GM23338 (cell line): ENCODE measurements at regions not wholly inside any gene's neighbourhood (a gene's known extent, or its start where the extent isn't known, plus 50 kb on each side); places are given as distances from the start of the nearest gene placed in this dataset.

ENCODE experiments used
- ATAC-seq: fragments of 200-7000 bp; cut with Tn5 transposase; 3 replicates; pipeline ENCODE4 v1.9.1; 2020
- DNase-seq: peaks from one replicate; pipeline ENCODE4 v3.0.0-alpha.2; 2015; ENCODE audit warnings: low spot score
- H2AFZ ChIP-seq: fragments of 200-600 bp; sonication (generic); 2 replicates; pipeline ENCODE4 v1.8.0; 2016; ENCODE audit warnings: antibody characterized with exemption, mild to moderate bottlenecking, moderate library complexity
- H3F3A ChIP-seq: fragments of 200-600 bp; sonication (generic); replicated peaks from 2 replicates; pipeline ENCODE4 v1.8.0; 2017; ENCODE audit warnings: antibody characterized with exemption, mixed run types, low read depth
- H3K27ac ChIP-seq: fragments of 200-600 bp; sonication (generic); 2 replicates; pipeline ENCODE4 v1.6.1; 2016; ENCODE audit warnings: low read depth
- H3K27me3 ChIP-seq: fragments of 200-600 bp; sonication (generic); 2 replicates; pipeline ENCODE4 v1.8.0; 2016; ENCODE audit warnings: mild to moderate bottlenecking, mixed run types, moderate library complexity; ENCODE audit not compliant: insufficient read depth
- H3K36me3 ChIP-seq: fragments of 200-600 bp; sonication (generic); 2 replicates; pipeline ENCODE4 v1.8.0; 2016; ENCODE audit warnings: mild to moderate bottlenecking; ENCODE audit not compliant: insufficient read depth
- H3K4me1 ChIP-seq: fragments of 200-600 bp; sonication (generic); 2 replicates; pipeline ENCODE4 v1.8.0; 2016; ENCODE audit warnings: mild to moderate bottlenecking, moderate library complexity; ENCODE audit not compliant: insufficient read depth
- H3K4me2 ChIP-seq: fragments of 200-600 bp; sonication (generic); 2 replicates; pipeline ENCODE4 v1.7.1; 2017; ENCODE audit warnings: mixed run types
- H3K4me3 ChIP-seq: fragments of 200-600 bp; sonication (generic); 2 replicates; pipeline ENCODE4 v1.6.1; 2016; ENCODE audit warnings: mixed run types
- H3K79me2 ChIP-seq: fragments of 200-600 bp; sonication (generic); replicated peaks from 2 replicates; pipeline ENCODE4 v1.8.0; 2017; ENCODE audit warnings: mild to moderate bottlenecking; ENCODE audit not compliant: insufficient read depth
- H3K9me2 ChIP-seq: fragments of 200-600 bp; sonication (generic); 2 replicates; pipeline ENCODE4 v1.8.0; 2017; ENCODE audit not compliant: insufficient read depth
- H4K20me1 ChIP-seq: fragments of 200-600 bp; sonication (generic); replicated peaks from 2 replicates; pipeline ENCODE4 v1.8.0; 2017; ENCODE audit warnings: mild to moderate bottlenecking; ENCODE audit not compliant: insufficient read depth
- H3K27ac Mint-ChIP-seq: 2 replicates; pipeline ENCODE4 v1.8.0; 2020; ENCODE audit warnings: inconsistent platforms, mild to moderate bottlenecking, moderate library complexity, mixed read lengths
- H3K27me3 Mint-ChIP-seq: 3 replicates; pipeline ENCODE4 v1.8.0; 2022; ENCODE audit warnings: low read depth, mild to moderate bottlenecking, moderate library complexity, mixed read lengths, inconsistent platforms; ENCODE audit not compliant: insufficient read depth, poor library complexity
- H3K36me3 Mint-ChIP-seq: 3 replicates; pipeline ENCODE4 v1.8.0; 2021; ENCODE audit warnings: low read depth, mild to moderate bottlenecking, inconsistent platforms, moderate library complexity, mixed read lengths
- H3K4me1 Mint-ChIP-seq: 3 replicates; pipeline ENCODE4 v1.8.0; 2020; ENCODE audit warnings: mild to moderate bottlenecking, inconsistent platforms, mixed read lengths
- H3K4me3 Mint-ChIP-seq: 3 replicates; pipeline ENCODE4 v1.8.0; 2021; ENCODE audit warnings: moderate library complexity, mild to moderate bottlenecking, inconsistent platforms, mixed read lengths
- H3K9me3 Mint-ChIP-seq: 3 replicates; pipeline ENCODE4 v1.8.0; 2020; ENCODE audit warnings: moderate library complexity, mild to moderate bottlenecking, inconsistent platforms, mixed read lengths
- CREB1 ChIP-seq: fragments of 250-450 bp; sonication (Bioruptor Pico); IDR thresholded peaks from 2 replicates; pipeline ENCODE4 v1.5.0; 2020; ENCODE audit warnings: low read depth, mild to moderate bottlenecking, moderate library complexity
- EZH2 ChIP-seq: fragments of 200-600 bp; sonication (generic); IDR thresholded peaks from one replicate; pipeline ENCODE4 v1.8.0; 2017; ENCODE audit warnings: antibody characterized with exemption, mild to moderate bottlenecking, low read depth; ENCODE audit not compliant: unreplicated experiment
- EZH2phosphoT487 ChIP-seq: fragments of 200-600 bp; sonication (generic); IDR thresholded peaks from one replicate; pipeline ENCODE4 v1.8.1; 2018; ENCODE audit warnings: antibody characterized with exemption; ENCODE audit not compliant: unreplicated experiment
- JUNB ChIP-seq: IDR thresholded peaks from one replicate; pipeline ENCODE4 v1.6.1; 2016; ENCODE audit warnings: antibody characterized with exemption; ENCODE audit not compliant: unreplicated experiment
- NANOG ChIP-seq: IDR thresholded peaks from 2 replicates; pipeline ENCODE4 v1.6.1; 2016; ENCODE audit warnings: antibody characterized with exemption, borderline replicate concordance
- POLR2AphosphoS5 ChIP-seq: IDR thresholded peaks from 2 replicates; pipeline ENCODE4 v1.6.1; 2016; ENCODE audit warnings: antibody characterized with exemption, low read depth
- REST ChIP-seq: IDR thresholded peaks from one replicate; pipeline ENCODE4 v1.6.1; 2018; ENCODE audit warnings: antibody characterized with exemption; ENCODE audit not compliant: unreplicated experiment
- STAT1 ChIP-seq: IDR thresholded peaks from one replicate; pipeline ENCODE4 v1.6.1; 2016; ENCODE audit warnings: antibody characterized with exemption; ENCODE audit not compliant: unreplicated experiment
- ZNF114 ChIP-seq: fragments of 250-450 bp; sonication (Bioruptor Pico); IDR thresholded peaks from 2 replicates; pipeline ENCODE4 v1.5.0; 2020; ENCODE audit warnings: mild to moderate bottlenecking, moderate library complexity
- ZNF331 ChIP-seq: fragments of 250-450 bp; sonication (Bioruptor Pico); IDR thresholded peaks from 2 replicates; pipeline ENCODE4 v1.5.0; 2020; ENCODE audit warnings: low read depth, mild to moderate bottlenecking, moderate library complexity
- ZNF462 ChIP-seq: fragments of 250-450 bp; sonication (Bioruptor Pico); IDR thresholded peaks from 2 replicates; pipeline ENCODE4 v1.5.0; 2020; ENCODE audit warnings: mild to moderate bottlenecking, moderate library complexity

GRCh38 chr1:193584731-193585239 is 398.4 kb upstream of the B3GALT2 start (continued):
- TF ChIP-seq REST (no peak), NANOG (no peak), EZH2phosphoT487 (no peak), ZNF114 (CRISPR knock-in tag) (no peak), CREB1 (CRISPR knock-in tag) (no peak), STAT1 (no peak)

- H3K9me2 ChIP-seq = no peaks in the 10 kb centered on the region
- no peak overlapping the region for H2AFZ ChIP-seq
- no peak for DNase-seq
- no peak for TF ChIP-seq ZNF331 (CRISPR knock-in tag)
- no peak overlapping the region for H3K4me3 ChIP-seq
- Mint-ChIP-seq H3K27me3 (no peaks in the 10 kb centered on the region), H3K36me3 (no peaks in the 10 kb centered on the region), H3K4me3 (no peak overlapping the region), H3K27ac (no peak overlapping the region), H3K9me3 (no peaks in the 10 kb centered on the region), H3K4me1 (peaks cover 4% of the 10 kb centered on the region; the same call in 2 of the 3 replicates)
- no peak overlapping the region for H3K27ac ChIP-seq
- no peaks in the 10 kb centered on the region for H3K79me2 ChIP-seq
- ATAC-seq = no peak
- H3K36me3 ChIP-seq = no peaks in the 10 kb centered on the region
- no peak overlapping the region for H3K4me2 ChIP-seq
- no peaks in the 10 kb centered on the region for H3K27me3 ChIP-seq
- H3K4me1 ChIP-seq = no peaks in the 10 kb centered on the region
- no peaks in the 10 kb centered on the region for H4K20me1 ChIP-seq
- no peaks in the 10 kb centered on the region for H3F3A ChIP-seq
Observed at GRCh38 chr1:193581341-193581740, 394.9 kb upstream of the B3GALT2 start.

DNA sequence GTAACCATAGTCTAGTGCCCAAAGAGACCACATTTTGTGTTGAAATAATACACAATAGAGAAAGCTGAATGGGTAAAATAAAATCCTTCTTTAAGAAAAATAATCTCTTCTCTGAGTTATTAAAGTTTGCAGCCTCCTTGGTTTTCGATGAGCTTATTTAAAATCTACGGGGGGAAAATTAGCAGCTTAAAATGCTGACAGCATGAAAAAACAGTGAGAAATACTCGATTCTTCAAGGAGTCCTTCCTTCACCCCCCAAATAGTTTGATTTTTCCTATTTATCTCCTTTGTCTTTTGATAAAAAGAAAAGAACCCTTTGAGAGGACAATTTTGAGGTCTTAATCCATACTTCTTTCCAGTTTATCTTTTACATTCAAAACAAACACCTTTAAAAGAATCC is 394.0 kb upstream of the B3GALT2 start:
- Histone ChIP-seq H3K4me3 (no peak overlapping the region), H3K27ac (no peak overlapping the region), H3K4me1 (no peaks in the 10 kb centered on the region), H2AFZ (no peak overlapping the region), H3F3A (no peaks in the 10 kb centered on the region), H3K27me3 (no peaks in the 10 kb centered on the region), H3K79me2 (no peaks in the 10 kb centered on the region), H3K36me3 (no peaks in the 10 kb centered on the region), H3K9me2 (no peaks in the 10 kb centered on the region), H3K4me2 (no peak overlapping the region), H4K20me1 (no peaks in the 10 kb centered on the region)
- DNase-seq = no peak
- no peaks in the 10 kb centered on the region for H3K36me3 Mint-ChIP-seq
- no peaks in the 10 kb centered on the region for H3K27me3 Mint-ChIP-seq
- no peak overlapping the region for H3K27ac Mint-ChIP-seq
- ATAC-seq = no peak
- no peaks in the 10 kb centered on the region; the same call in 2 of the 3 replicates for H3K4me1 Mint-ChIP-seq
- H3K9me3 Mint-ChIP-seq = no peaks in the 10 kb centered on the region
- H3K4me3 Mint-ChIP-seq = no peak overlapping the region
- no peak for TF ChIP-seq POLR2AphosphoS5
- TF ChIP-seq ZNF462 = no peak
- TF ChIP-seq NANOG = no peak
- TF ChIP-seq EZH2 = no peak
- TF ChIP-seq STAT1 = no peak
- TF ChIP-seq EZH2phosphoT487 = no peak
- no peak for TF ChIP-seq JUNB
